GM23338 (cell line): ENCODE measurements at regions not wholly inside any gene's neighbourhood (a gene's known extent, or its start where the extent isn't known, plus 50 kb on each side); places are given as distances from the start of the nearest gene placed in this dataset.

Source experiments
- ATAC-seq: fragments of 200-7000 bp; cut with Tn5 transposase; 3 replicates; pipeline ENCODE4 v1.9.1; 2020
- DNase-seq: peaks from one replicate; pipeline ENCODE4 v3.0.0-alpha.2; 2015; ENCODE audit warnings: low spot score
- H2AFZ ChIP-seq: fragments of 200-600 bp; sonication (generic); 2 replicates; pipeline ENCODE4 v1.8.0; 2016; ENCODE audit warnings: antibody characterized with exemption, mild to moderate bottlenecking, moderate library complexity
- H3F3A ChIP-seq: fragments of 200-600 bp; sonication (generic); replicated peaks from 2 replicates; pipeline ENCODE4 v1.8.0; 2017; ENCODE audit warnings: antibody characterized with exemption, mixed run types, low read depth
- H3K27ac ChIP-seq: fragments of 200-600 bp; sonication (generic); 2 replicates; pipeline ENCODE4 v1.6.1; 2016; ENCODE audit warnings: low read depth
- H3K27me3 ChIP-seq: fragments of 200-600 bp; sonication (generic); 2 replicates; pipeline ENCODE4 v1.8.0; 2016; ENCODE audit warnings: mild to moderate bottlenecking, mixed run types, moderate library complexity; ENCODE audit not compliant: insufficient read depth
- H3K36me3 ChIP-seq: fragments of 200-600 bp; sonication (generic); 2 replicates; pipeline ENCODE4 v1.8.0; 2016; ENCODE audit warnings: mild to moderate bottlenecking; ENCODE audit not compliant: insufficient read depth
- H3K4me1 ChIP-seq: fragments of 200-600 bp; sonication (generic); 2 replicates; pipeline ENCODE4 v1.8.0; 2016; ENCODE audit warnings: mild to moderate bottlenecking, moderate library complexity; ENCODE audit not compliant: insufficient read depth
- H3K4me2 ChIP-seq: fragments of 200-600 bp; sonication (generic); 2 replicates; pipeline ENCODE4 v1.7.1; 2017; ENCODE audit warnings: mixed run types
- H3K4me3 ChIP-seq: fragments of 200-600 bp; sonication (generic); 2 replicates; pipeline ENCODE4 v1.6.1; 2016; ENCODE audit warnings: mixed run types
- H3K79me2 ChIP-seq: fragments of 200-600 bp; sonication (generic); replicated peaks from 2 replicates; pipeline ENCODE4 v1.8.0; 2017; ENCODE audit warnings: mild to moderate bottlenecking; ENCODE audit not compliant: insufficient read depth
- H3K9me2 ChIP-seq: fragments of 200-600 bp; sonication (generic); 2 replicates; pipeline ENCODE4 v1.8.0; 2017; ENCODE audit not compliant: insufficient read depth
- H4K20me1 ChIP-seq: fragments of 200-600 bp; sonication (generic); replicated peaks from 2 replicates; pipeline ENCODE4 v1.8.0; 2017; ENCODE audit warnings: mild to moderate bottlenecking; ENCODE audit not compliant: insufficient read depth
- H3K27ac Mint-ChIP-seq: 2 replicates; pipeline ENCODE4 v1.8.0; 2020; ENCODE audit warnings: inconsistent platforms, mild to moderate bottlenecking, moderate library complexity, mixed read lengths
- H3K27me3 Mint-ChIP-seq: 3 replicates; pipeline ENCODE4 v1.8.0; 2022; ENCODE audit warnings: low read depth, mild to moderate bottlenecking, moderate library complexity, mixed read lengths, inconsistent platforms; ENCODE audit not compliant: insufficient read depth, poor library complexity
- H3K36me3 Mint-ChIP-seq: 3 replicates; pipeline ENCODE4 v1.8.0; 2021; ENCODE audit warnings: low read depth, mild to moderate bottlenecking, inconsistent platforms, moderate library complexity, mixed read lengths
- H3K4me1 Mint-ChIP-seq: 3 replicates; pipeline ENCODE4 v1.8.0; 2020; ENCODE audit warnings: mild to moderate bottlenecking, inconsistent platforms, mixed read lengths
- H3K4me3 Mint-ChIP-seq: 3 replicates; pipeline ENCODE4 v1.8.0; 2021; ENCODE audit warnings: moderate library complexity, mild to moderate bottlenecking, inconsistent platforms, mixed read lengths
- H3K9me3 Mint-ChIP-seq: 3 replicates; pipeline ENCODE4 v1.8.0; 2020; ENCODE audit warnings: moderate library complexity, mild to moderate bottlenecking, inconsistent platforms, mixed read lengths
- CREB1 ChIP-seq: fragments of 250-450 bp; sonication (Bioruptor Pico); IDR thresholded peaks from 2 replicates; pipeline ENCODE4 v1.5.0; 2020; ENCODE audit warnings: low read depth, mild to moderate bottlenecking, moderate library complexity
- CTCF ChIP-seq, 2 experiments: fragments of 200-600 bp in 1 of 2; sonication (generic) in 1 of 2; conservative IDR thresholded peaks; 2 replicates each; pipeline versions ENCODE4 v1.5.1 to v1.6.1; 2016 to 2017; ENCODE audit warnings: antibody characterized with exemption in 2 of 2, low read depth in 2 of 2, mild to moderate bottlenecking in 2 of 2, moderate library complexity in 1 of 2
- ETS1 ChIP-seq: IDR thresholded peaks from 2 replicates; pipeline ENCODE4 v1.6.1; 2016; ENCODE audit warnings: antibody characterized with exemption
- EZH2 ChIP-seq: fragments of 200-600 bp; sonication (generic); IDR thresholded peaks from one replicate; pipeline ENCODE4 v1.8.0; 2017; ENCODE audit warnings: antibody characterized with exemption, mild to moderate bottlenecking, low read depth; ENCODE audit not compliant: unreplicated experiment
- EZH2phosphoT487 ChIP-seq: fragments of 200-600 bp; sonication (generic); IDR thresholded peaks from one replicate; pipeline ENCODE4 v1.8.1; 2018; ENCODE audit warnings: antibody characterized with exemption; ENCODE audit not compliant: unreplicated experiment
- JUNB ChIP-seq: IDR thresholded peaks from one replicate; pipeline ENCODE4 v1.6.1; 2016; ENCODE audit warnings: antibody characterized with exemption; ENCODE audit not compliant: unreplicated experiment
- NANOG ChIP-seq: IDR thresholded peaks from 2 replicates; pipeline ENCODE4 v1.6.1; 2016; ENCODE audit warnings: antibody characterized with exemption, borderline replicate concordance
- REST ChIP-seq: IDR thresholded peaks from one replicate; pipeline ENCODE4 v1.6.1; 2018; ENCODE audit warnings: antibody characterized with exemption; ENCODE audit not compliant: unreplicated experiment
- STAT1 ChIP-seq: IDR thresholded peaks from one replicate; pipeline ENCODE4 v1.6.1; 2016; ENCODE audit warnings: antibody characterized with exemption; ENCODE audit not compliant: unreplicated experiment
- ZNF331 ChIP-seq: fragments of 250-450 bp; sonication (Bioruptor Pico); IDR thresholded peaks from 2 replicates; pipeline ENCODE4 v1.5.0; 2020; ENCODE audit warnings: low read depth, mild to moderate bottlenecking, moderate library complexity
- ZNF462 ChIP-seq: fragments of 250-450 bp; sonication (Bioruptor Pico); IDR thresholded peaks from 2 replicates; pipeline ENCODE4 v1.5.0; 2020; ENCODE audit warnings: mild to moderate bottlenecking, moderate library complexity

- ATAC-seq (no peak), DNase-seq (no peak)
- Histone ChIP-seq H3K9me2 (no peaks in the 10 kb centered on the region), H2AFZ (no peak overlapping the region), H3F3A (no peaks in the 10 kb centered on the region), H3K27ac (no peak overlapping the region), H3K27me3 (peaks cover 6% of the 10 kb centered on the region; the same call in 1 of the 2 replicates), H3K79me2 (no peaks in the 10 kb centered on the region), H4K20me1 (no peaks in the 10 kb centered on the region), H3K36me3 (no peaks in the 10 kb centered on the region), H3K4me3 (no peak overlapping the region), H3K4me1 (no peaks in the 10 kb centered on the region; the same call in 1 of the 2 replicates), H3K4me2 (no peak overlapping the region)
- Mint-ChIP-seq H3K27me3 (no peaks in the 10 kb centered on the region), H3K4me1 (peaks cover 8% of the 10 kb centered on the region), H3K27ac (no peak overlapping the region), H3K4me3 (no peak overlapping the region), H3K36me3 (no peaks in the 10 kb centered on the region), H3K9me3 (no peaks in the 10 kb centered on the region)
- TF ChIP-seq CREB1 (CRISPR knock-in tag) = no peak
- TF ChIP-seq ZNF331 (CRISPR knock-in tag) = no peak
- TF ChIP-seq NANOG = no peak
- TF ChIP-seq CTCF (conservative IDR thresholded peaks at IDR 0.05; ENCODE audit: low read depth in 2 of 2) = no peak
- no peak for TF ChIP-seq JUNB
- no peak for TF ChIP-seq STAT1
- no peak for TF ChIP-seq EZH2
- TF ChIP-seq REST = no peak
- TF ChIP-seq EZH2phosphoT487 = no peak
- no peak for TF ChIP-seq ETS1
- TF ChIP-seq ZNF462 (CRISPR knock-in tag) = no peak
Observed at GRCh38 chr14:73795466-73795865, 56.2 kb upstream of the PTGR2 start.
